Omental fat pad (tissue), 3 donors: ENCODE measurements at regions not wholly inside any gene's neighbourhood (a gene's known extent, or its start where the extent isn't known, plus 50 kb on each side); places are given as distances from the start of the nearest gene placed in this dataset.
A peak's percentile ranks its signal among the peaks of the same experiment; 100 is the strongest.

Experiments used
- ATAC-seq: fragments of 150-250 bp; one replicate; pipeline ENCODE4 v1.9.1; 2016; ENCODE audit warnings: mild to moderate bottlenecking, moderate library complexity; ENCODE audit not compliant: low FRiP score
- DNase-seq: peaks from one replicate; pipeline ENCODE4 v3.0.0-alpha.2; 2019; ENCODE audit warnings: low spot score
- TF ChIP-seq, protein P1 (sequence below), 3 donors: fragments of 450-650 bp; IDR thresholded peaks; one replicate each; pipeline ENCODE4 v1.5.1; 2016 to 2017; ENCODE audit warnings: antibody characterized with exemption in 3 of 3, mild to moderate bottlenecking in 3 of 3, moderate library complexity in 2 of 3

DNA sequence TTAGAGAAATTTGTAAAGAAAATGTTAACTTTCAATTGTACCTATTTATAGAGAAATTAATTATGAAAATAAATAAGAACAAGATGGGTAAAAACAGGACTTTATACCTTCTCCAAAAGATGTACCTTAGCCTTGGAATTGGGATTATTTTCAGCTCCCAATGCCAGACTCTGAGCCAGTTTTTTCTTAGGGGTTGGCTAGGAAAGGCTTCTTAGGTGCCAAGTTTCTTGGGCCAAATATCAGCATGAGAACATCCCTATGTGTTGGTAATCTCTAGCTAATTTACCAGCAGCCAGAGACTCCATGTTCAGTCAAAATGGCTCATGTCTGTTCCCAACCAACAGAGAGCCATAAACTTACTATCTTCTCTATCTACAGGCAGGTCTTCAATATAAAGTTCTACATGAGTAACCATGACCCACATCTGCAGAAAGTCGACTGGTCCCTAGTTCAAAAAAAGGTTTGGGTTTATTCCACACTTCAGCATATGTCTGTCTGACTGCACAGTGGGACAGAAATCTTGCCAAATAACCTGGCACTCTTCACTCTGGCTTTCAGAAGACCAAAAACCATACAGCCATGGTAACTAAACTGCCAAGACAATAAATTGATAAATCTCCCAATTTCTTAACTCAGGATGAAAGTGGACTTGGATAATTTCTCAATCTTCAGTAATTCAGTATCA lies 380.5 kb upstream of the RASGEF1B start:
- ATAC-seq = no peak

DNA sequence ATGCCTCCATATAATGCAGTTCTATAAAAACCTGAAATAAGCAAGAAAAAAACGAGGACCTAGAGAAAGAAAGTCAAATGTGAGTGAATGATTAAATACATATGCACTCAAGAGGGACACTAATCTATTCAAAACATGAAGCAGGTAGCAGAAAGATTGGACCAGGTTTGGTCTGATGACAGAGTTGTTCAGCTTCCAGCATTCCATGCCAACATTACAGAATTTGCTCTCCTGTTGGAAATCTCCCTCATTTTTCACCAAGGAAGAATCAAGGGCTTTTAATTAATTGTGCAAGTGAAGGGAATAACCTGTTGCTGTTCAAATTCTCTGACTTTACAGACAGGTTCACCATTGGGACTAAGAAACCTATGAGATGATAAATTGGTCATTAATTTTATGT lies 379.0 kb upstream of the RASGEF1B start:
- TF ChIP-seq, protein P1, sequence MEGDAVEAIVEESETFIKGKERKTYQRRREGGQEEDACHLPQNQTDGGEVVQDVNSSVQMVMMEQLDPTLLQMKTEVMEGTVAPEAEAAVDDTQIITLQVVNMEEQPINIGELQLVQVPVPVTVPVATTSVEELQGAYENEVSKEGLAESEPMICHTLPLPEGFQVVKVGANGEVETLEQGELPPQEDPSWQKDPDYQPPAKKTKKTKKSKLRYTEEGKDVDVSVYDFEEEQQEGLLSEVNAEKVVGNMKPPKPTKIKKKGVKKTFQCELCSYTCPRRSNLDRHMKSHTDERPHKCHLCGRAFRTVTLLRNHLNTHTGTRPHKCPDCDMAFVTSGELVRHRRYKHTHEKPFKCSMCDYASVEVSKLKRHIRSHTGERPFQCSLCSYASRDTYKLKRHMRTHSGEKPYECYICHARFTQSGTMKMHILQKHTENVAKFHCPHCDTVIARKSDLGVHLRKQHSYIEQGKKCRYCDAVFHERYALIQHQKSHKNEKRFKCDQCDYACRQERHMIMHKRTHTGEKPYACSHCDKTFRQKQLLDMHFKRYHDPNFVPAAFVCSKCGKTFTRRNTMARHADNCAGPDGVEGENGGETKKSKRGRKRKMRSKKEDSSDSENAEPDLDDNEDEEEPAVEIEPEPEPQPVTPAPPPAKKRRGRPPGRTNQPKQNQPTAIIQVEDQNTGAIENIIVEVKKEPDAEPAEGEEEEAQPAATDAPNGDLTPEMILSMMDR (IDR thresholded peaks at IDR 0.05) = no peak
- ATAC-seq = no peak
- DNase-seq = no peak

More for the DNA sequence above, 380.5 kb upstream of the RASGEF1B start:
- TF ChIP-seq, protein P1 (IDR thresholded peaks at IDR 0.05) = no peak
- DNase-seq = no peak

DNA sequence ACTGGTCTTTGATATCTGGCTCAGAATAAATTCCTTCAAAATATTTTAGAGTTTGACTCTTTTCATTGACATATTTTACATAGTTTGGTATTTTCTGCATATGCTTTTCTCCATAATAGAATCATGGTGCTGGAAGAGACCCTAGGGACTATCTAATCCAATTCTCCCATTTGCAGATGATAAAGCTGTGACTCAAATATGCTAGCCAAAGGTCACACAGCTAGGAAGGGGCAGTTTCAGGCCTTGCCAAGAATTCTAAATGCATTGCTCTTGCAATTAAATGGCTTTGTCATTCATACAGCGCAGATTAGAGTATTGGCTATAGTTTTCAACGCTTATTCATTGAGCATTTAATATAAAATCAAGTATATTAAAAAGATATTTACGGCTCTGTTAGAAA lies 374.1 kb upstream of the RASGEF1B start:
- DNase-seq (no peak), ATAC-seq (no peak)
- TF ChIP-seq, protein P1 (IDR thresholded peaks at IDR 0.05) = no peak

DNA sequence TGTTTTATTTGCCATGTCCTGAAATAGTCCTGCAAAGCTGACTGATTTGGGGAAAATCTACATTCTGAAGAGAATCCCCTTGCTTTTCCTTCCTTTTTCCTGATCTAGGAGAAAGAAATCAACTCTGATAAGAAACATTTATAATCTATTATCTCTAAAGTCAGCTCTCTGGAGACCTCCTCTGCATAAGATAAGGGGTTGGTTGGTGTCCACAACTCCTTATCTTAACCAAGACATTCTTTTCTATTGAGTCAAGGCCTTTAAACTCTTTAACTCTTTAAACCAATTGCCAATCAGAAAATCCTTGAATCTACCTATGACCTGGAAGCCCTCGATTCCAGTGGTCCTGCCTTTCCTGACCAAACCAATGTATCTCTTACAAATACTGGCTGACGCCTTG lies 373.6 kb upstream of the RASGEF1B start:
- TF ChIP-seq, protein P1 (IDR thresholded peaks at IDR 0.05) = no peak
- ATAC-seq = no peak
- no peak for DNase-seq

DNA sequence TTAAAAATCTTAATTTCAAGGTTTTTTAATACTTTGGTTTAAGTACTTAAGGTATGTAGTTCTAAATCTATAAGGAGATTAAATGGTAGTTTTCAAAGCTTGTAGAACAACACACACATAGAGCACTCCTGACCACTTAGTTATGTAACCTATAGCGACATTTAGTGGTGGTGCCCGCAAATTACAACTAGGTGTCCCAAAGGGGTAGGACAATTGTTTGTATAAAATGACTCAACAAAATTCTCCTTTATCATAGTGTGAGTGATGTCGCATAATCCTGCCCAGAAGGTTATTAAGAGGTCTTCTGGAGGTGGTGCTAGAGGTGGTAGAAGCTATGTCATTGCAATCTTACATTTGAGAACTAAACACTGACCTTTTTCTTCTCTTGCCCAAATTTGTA lies 373.0 kb upstream of the RASGEF1B start:
- TF ChIP-seq, protein P1 (IDR thresholded peaks at IDR 0.05) = peak in 2 of 3 donors; percentile 16 to 42
- peak; percentile 91 for ATAC-seq
- peak; percentile 52 for DNase-seq

DNA sequence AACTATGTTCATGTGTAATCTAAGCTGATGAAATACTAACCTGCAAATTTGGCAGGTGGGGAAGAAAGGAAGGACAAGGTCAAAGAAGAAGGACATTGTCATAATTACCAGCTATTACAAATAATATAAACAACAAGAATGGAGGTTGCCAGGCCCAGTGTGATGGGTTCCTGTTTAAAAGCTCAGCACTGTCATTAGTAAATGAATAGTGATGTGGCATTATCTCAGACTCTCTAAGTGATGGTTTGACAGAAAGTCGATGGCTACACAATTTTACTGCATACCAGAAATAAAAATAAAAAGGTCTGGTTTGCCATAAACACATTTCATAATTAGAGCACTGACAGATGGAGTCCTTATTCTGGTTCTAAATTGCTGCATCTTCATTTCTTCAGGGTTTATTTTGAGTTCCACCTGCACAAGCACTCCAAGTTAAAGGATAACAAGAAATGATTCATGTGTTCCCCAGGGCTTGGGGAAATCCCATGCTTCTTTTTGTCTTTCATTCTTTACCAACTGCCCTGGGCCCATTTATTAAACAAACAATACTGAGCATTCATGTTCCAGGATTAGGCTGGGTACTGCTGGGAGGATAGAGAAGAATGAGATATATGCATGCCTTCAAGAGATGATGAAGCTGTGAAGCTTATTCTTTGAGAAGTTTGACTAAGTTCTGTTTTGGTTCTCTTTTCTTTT lies 367.8 kb upstream of the RASGEF1B start:
- ATAC-seq = no peak
- no peak for DNase-seq

More for the DNA sequence above, 367.8 kb upstream of the RASGEF1B start:
- TF ChIP-seq, protein P1 (IDR thresholded peaks at IDR 0.05) = no peak
